ENCODE measurements at regions not wholly inside any gene's neighbourhood (a gene's known extent, or its start where the extent isn't known, plus 50 kb on each side); places are given as distances from the start of the nearest gene placed in this dataset.
A peak's percentile ranks its signal among the peaks of the same experiment; 100 is the strongest.

DNA sequence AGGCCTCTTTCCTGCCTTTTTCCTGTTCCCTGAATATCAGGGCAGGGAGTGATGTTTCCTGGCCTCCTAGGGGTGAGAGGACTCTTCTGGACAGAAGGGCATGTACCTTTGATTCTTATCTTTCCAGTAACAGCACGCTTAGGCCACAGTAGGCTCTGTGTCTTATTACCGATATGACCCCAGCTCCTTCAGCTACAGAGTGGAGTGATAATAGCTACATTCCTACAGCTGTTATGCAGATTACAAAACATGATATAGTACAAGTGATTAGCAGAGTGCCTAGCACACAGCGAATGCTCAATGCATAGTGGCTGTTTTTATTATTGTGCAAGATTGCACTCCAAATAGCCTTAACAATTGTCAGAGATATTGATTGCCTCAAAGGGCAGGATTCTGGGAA lies 574.2 kb downstream of the CCSER2 start:
- ATAC-seq (ENCODE audit: low read depth) (no peak), DNase-seq (no peak)
- Histone ChIP-seq H2BK15ac (ENCODE audit: low read depth, low read length) (no peak overlapping the region), H3K18ac (ENCODE audit: low read depth, low read length) (no peak overlapping the region), H2AFZ (replicated peaks; ENCODE audit: low read length, poor library complexity) (no peak overlapping the region), H3K4ac (ENCODE audit: low read depth, low read length) (no peak overlapping the region), H4K20me1 (ENCODE audit: insufficient read depth, low read length) (no peaks in the 10 kb centered on the region), H3K56ac (ENCODE audit: extremely low read depth, insufficient read depth, low read length) (no peak overlapping the region), H3K23ac (ENCODE audit: low read depth, low read length) (no peak overlapping the region), H3K4me3 (ENCODE audit: insufficient read depth, low read depth, low read length) (no peak overlapping the region), H3K9me3 (ENCODE audit: control insufficient read depth, insufficient read depth, low read length) (peaks cover 11% of the 10 kb centered on the region), H2BK120ac (ENCODE audit: low read depth, low read length) (no peak overlapping the region), H2AK5ac (ENCODE audit: low read depth, low read length) (no peak overlapping the region), H3K27ac (ENCODE audit: insufficient read depth, low read length) (no peak overlapping the region), H2BK20ac (ENCODE audit: low read depth, low read length) (no peak overlapping the region), H3K4me2 (ENCODE audit: low read depth, low read length) (no peak overlapping the region), H4K8ac (ENCODE audit: low read depth in 2 of 2, low read length in 2 of 2) (no peak overlapping the region), H3K4me1 (ENCODE audit: control insufficient read depth, insufficient read depth, low read length) (no peaks in the 10 kb centered on the region), H2AK9ac (replicated peaks; ENCODE audit: low read depth, low read length, poor library complexity) (no peak overlapping the region), H3K36me3 (ENCODE audit: control insufficient read depth, insufficient read depth, low read length) (no peaks in the 10 kb centered on the region), H3K79me1 (ENCODE audit: low read depth in 1 of 2, low read length in 2 of 2) (no peaks in the 10 kb centered on the region), H2BK5ac (ENCODE audit: low read depth, low read length, poor library complexity, severe bottlenecking) (no peak overlapping the region), H3K9ac (ENCODE audit: low read depth, low read length) (no peak overlapping the region), H3K27me3 (ENCODE audit: control insufficient read depth, insufficient read depth, low read length) (no peaks in the 10 kb centered on the region), H3K9me1 (ENCODE audit: insufficient read depth, low read length) (no peaks in the 10 kb centered on the region), H4K5ac (ENCODE audit: low read depth, low read length) (no peak overlapping the region), H4K91ac (ENCODE audit: insufficient read depth, low read depth, low read length) (no peak overlapping the region), H3K14ac (replicated peaks; ENCODE audit: low read depth, low read length) (no peak overlapping the region)
- intact Hi-C loops (cut with micrococcal nuclease), result no loop called here
- dilution Hi-C loops (cut with HindIII; ENCODE audit: low sequenced_read_pairs, unreplicated experiment), result no loop called here
- WGBS, 2 experiments (ENCODE audit: extremely low coverage in 2 of 2, insufficient read length in 1 of 2), result no CpG with 5 or more reads among the region's 3 CpGs
- TF ChIP-seq, protein P1, sequence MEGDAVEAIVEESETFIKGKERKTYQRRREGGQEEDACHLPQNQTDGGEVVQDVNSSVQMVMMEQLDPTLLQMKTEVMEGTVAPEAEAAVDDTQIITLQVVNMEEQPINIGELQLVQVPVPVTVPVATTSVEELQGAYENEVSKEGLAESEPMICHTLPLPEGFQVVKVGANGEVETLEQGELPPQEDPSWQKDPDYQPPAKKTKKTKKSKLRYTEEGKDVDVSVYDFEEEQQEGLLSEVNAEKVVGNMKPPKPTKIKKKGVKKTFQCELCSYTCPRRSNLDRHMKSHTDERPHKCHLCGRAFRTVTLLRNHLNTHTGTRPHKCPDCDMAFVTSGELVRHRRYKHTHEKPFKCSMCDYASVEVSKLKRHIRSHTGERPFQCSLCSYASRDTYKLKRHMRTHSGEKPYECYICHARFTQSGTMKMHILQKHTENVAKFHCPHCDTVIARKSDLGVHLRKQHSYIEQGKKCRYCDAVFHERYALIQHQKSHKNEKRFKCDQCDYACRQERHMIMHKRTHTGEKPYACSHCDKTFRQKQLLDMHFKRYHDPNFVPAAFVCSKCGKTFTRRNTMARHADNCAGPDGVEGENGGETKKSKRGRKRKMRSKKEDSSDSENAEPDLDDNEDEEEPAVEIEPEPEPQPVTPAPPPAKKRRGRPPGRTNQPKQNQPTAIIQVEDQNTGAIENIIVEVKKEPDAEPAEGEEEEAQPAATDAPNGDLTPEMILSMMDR (conservative IDR thresholded peaks at IDR 0.05; ENCODE audit: low read depth, low read length), result no peak
- no peak for TF ChIP-seq FOS (IDR thresholded peaks at IDR 0.05; ENCODE audit: low read depth, low read length)
- no peak for TF ChIP-seq BHLHE40 (IDR thresholded peaks at IDR 0.05; ENCODE audit: low read depth, low read length)
- no peak for TF ChIP-seq RFX5 (IDR thresholded peaks at IDR 0.05; ENCODE audit: low read depth, low read length)
- 0 out of 2 replicates have a peak, but pooled peaks have one; percentile 6 for TF ChIP-seq CEBPB (IDR thresholded peaks at IDR 0.05; ENCODE audit: low read depth, low read length)
- BruUV-seq (replicated peaks), result no TSS peak
- ChIA-PET POLR2A (ENCODE audit: unreplicated experiment) (no interaction called here), CTCF (no interaction called here)
- in situ Hi-C loops (cut with MboI; ENCODE audit: low sequenced_read_pairs), result no loop called here
